IMR-90 (cell line): ENCODE measurements at regions not wholly inside any gene's neighbourhood (a gene's known extent, or its start where the extent isn't known, plus 50 kb on each side); places are given as distances from the start of the nearest gene placed in this dataset.

ENCODE experiments used
- CEBPB ChIP-seq: IDR thresholded peaks from 2 replicates; pipeline ENCODE4 v1.6.1; 2012; ENCODE audit warnings: low read depth, low read length, improper control_type of control experiment
- CHD1 ChIP-seq: IDR thresholded peaks from 2 replicates; pipeline ENCODE4 v1.6.1; 2012; ENCODE audit warnings: low read depth, low read length, improper control_type of control experiment
- NFE2L2 ChIP-seq: fragments of 150-350 bp; IDR thresholded peaks from 2 replicates; pipeline ENCODE4 v1.6.1; 2016; ENCODE audit warnings: low read depth, mild to moderate bottlenecking, low read length
- POLR2A ChIP-seq: IDR thresholded peaks from 2 replicates; pipeline ENCODE4 v1.6.1; 2012; ENCODE audit warnings: mild to moderate bottlenecking, low read depth, low read length
- RAD21 ChIP-seq: IDR thresholded peaks from 2 replicates; pipeline ENCODE4 v1.6.1; 2012; ENCODE audit warnings: low read length, improper control_type of control experiment
- RCOR1 ChIP-seq: IDR thresholded peaks from 2 replicates; pipeline ENCODE4 v1.6.1; 2012; ENCODE audit warnings: mild to moderate bottlenecking, low read length, improper control_type of control experiment; ENCODE audit not compliant: insufficient replicate concordance
- RFX5 ChIP-seq: IDR thresholded peaks from 2 replicates; pipeline ENCODE4 v1.8.0; 2012; ENCODE audit warnings: low read depth, mild to moderate bottlenecking, low read length, moderate library complexity
- SMC3 ChIP-seq: fragments of 150-350 bp; IDR thresholded peaks from 2 replicates; pipeline ENCODE4 v1.6.1; 2016; ENCODE audit warnings: low read depth, mild to moderate bottlenecking, antibody characterized with exemption, low read length, moderate library complexity
- TF ChIP-seq, protein P1 (sequence below): conservative IDR thresholded peaks from 2 replicates; pipeline ENCODE4 v1.5.1; 2012; ENCODE audit warnings: mild to moderate bottlenecking, low read depth, low read length, improper control_type of control experiment
- TF ChIP-seq, protein P2 (sequence below): fragments of 150-350 bp; IDR thresholded peaks from 2 replicates; pipeline ENCODE4 v1.6.1; 2016; ENCODE audit warnings: low read depth, mild to moderate bottlenecking, low read length, moderate library complexity, borderline replicate concordance
- TF ChIP-seq, protein P3 (sequence below): fragments of 150-350 bp; IDR thresholded peaks from 2 replicates; pipeline ENCODE4 v1.6.1; 2017; ENCODE audit warnings: mild to moderate bottlenecking, antibody characterized with exemption, low read length, low read depth

DNA sequence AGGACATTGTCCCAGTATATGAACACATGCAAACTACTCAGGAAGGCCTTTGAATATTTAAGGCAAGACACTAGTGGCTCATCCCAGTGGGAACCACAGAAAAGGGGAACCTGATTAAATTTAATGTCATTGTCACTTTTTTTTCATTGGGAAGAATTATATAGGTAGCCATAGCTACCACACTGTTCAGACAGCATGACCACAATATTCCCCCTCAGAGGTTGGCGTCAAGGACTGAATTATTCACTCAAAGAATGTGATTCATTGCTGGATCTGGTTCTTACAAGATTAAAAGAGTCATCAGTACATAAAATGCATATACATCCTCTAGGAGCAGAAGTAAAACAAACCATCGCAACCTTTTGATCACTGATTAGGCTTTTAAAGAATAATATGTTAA, 92.0 kb upstream of the SMARCAD1 start:
- TF ChIP-seq, protein P1, sequence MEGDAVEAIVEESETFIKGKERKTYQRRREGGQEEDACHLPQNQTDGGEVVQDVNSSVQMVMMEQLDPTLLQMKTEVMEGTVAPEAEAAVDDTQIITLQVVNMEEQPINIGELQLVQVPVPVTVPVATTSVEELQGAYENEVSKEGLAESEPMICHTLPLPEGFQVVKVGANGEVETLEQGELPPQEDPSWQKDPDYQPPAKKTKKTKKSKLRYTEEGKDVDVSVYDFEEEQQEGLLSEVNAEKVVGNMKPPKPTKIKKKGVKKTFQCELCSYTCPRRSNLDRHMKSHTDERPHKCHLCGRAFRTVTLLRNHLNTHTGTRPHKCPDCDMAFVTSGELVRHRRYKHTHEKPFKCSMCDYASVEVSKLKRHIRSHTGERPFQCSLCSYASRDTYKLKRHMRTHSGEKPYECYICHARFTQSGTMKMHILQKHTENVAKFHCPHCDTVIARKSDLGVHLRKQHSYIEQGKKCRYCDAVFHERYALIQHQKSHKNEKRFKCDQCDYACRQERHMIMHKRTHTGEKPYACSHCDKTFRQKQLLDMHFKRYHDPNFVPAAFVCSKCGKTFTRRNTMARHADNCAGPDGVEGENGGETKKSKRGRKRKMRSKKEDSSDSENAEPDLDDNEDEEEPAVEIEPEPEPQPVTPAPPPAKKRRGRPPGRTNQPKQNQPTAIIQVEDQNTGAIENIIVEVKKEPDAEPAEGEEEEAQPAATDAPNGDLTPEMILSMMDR, result no peak
- TF ChIP-seq RAD21 (no peak), RFX5 (no peak), CHD1 (no peak), POLR2A (no peak), CEBPB (no peak), RCOR1 (no peak), NFE2L2 (no peak), SMC3 (no peak)
- TF ChIP-seq, protein P2, sequence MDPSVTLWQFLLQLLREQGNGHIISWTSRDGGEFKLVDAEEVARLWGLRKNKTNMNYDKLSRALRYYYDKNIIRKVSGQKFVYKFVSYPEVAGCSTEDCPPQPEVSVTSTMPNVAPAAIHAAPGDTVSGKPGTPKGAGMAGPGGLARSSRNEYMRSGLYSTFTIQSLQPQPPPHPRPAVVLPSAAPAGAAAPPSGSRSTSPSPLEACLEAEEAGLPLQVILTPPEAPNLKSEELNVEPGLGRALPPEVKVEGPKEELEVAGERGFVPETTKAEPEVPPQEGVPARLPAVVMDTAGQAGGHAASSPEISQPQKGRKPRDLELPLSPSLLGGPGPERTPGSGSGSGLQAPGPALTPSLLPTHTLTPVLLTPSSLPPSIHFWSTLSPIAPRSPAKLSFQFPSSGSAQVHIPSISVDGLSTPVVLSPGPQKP, result no peak
- TF ChIP-seq, protein P3, sequence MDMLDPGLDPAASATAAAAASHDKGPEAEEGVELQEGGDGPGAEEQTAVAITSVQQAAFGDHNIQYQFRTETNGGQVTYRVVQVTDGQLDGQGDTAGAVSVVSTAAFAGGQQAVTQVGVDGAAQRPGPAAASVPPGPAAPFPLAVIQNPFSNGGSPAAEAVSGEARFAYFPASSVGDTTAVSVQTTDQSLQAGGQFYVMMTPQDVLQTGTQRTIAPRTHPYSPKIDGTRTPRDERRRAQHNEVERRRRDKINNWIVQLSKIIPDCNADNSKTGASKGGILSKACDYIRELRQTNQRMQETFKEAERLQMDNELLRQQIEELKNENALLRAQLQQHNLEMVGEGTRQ, result no peak
